ENCODE measurements at regions not wholly inside any gene's neighbourhood (a gene's known extent, or its start where the extent isn't known, plus 50 kb on each side); places are given as distances from the start of the nearest gene placed in this dataset.

DNA sequence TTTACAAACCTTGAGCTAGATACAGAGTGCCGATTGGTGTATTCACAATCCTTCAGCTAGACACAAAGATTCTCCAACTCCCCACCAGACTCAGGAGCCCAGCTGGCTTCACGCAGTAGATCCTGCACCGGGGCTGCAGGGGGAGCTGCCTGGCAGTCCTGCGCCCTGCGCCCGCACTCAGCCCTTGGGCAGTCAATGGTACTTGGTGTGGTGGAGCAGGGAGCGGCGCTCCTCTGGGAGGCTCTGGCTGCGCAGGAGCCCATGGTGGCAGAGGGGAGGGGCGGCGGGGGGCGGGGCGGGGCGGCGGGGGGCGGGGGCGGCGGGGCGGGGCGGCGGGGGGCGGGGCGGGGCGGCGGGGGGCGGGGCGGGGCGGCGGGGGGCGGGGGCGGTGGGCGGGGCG lies 923.4 kb downstream of the SOCS6 start:
- Histone ChIP-seq H3K4me3 (no peak overlapping the region), H3K27ac (no peak overlapping the region), H3K36me3 (no peaks in the 10 kb centered on the region), H3K4me1 (no peaks in the 10 kb centered on the region), H3K27me3 (no peaks in the 10 kb centered on the region), H3K9me3 (no peaks in the 10 kb centered on the region)
- intact Hi-C loops (cut with DNase I): no loop called here
- TF ChIP-seq, protein P1, sequence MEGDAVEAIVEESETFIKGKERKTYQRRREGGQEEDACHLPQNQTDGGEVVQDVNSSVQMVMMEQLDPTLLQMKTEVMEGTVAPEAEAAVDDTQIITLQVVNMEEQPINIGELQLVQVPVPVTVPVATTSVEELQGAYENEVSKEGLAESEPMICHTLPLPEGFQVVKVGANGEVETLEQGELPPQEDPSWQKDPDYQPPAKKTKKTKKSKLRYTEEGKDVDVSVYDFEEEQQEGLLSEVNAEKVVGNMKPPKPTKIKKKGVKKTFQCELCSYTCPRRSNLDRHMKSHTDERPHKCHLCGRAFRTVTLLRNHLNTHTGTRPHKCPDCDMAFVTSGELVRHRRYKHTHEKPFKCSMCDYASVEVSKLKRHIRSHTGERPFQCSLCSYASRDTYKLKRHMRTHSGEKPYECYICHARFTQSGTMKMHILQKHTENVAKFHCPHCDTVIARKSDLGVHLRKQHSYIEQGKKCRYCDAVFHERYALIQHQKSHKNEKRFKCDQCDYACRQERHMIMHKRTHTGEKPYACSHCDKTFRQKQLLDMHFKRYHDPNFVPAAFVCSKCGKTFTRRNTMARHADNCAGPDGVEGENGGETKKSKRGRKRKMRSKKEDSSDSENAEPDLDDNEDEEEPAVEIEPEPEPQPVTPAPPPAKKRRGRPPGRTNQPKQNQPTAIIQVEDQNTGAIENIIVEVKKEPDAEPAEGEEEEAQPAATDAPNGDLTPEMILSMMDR (IDR thresholded peaks at IDR 0.05): no peak
- TF ChIP-seq POLR2AphosphoS5 (IDR thresholded peaks at IDR 0.05; ENCODE audit: insufficient read depth in 1 of 2, low read depth in 1 of 2) (no peak), POLR2A (IDR thresholded peaks at IDR 0.05) (no peak)
- DNase-seq (ENCODE audit: extremely low spot score in 2 of 2): no peak

DNA sequence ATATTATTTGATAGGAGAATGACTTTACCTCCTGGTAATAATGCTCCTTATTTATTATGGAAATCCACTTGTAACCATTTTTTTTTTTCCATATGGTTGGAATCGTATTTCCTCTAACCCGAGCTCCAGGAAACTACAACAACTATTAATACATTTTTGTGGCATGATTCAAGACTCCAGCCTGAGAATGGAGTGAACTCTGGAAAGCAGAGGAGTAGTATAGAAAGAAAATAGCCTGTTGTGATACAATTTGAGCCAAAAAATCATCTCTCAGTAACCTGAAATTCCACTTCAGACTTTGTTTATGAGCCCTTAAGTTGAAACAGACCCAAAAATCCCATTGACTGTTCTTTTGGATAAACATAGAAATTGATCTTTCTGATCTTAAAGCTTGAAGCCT lies 921.1 kb downstream of the SOCS6 start:
- Histone ChIP-seq H3K27me3 (no peaks in the 10 kb centered on the region), H3K4me1 (no peaks in the 10 kb centered on the region), H3K9me3 (no peaks in the 10 kb centered on the region), H3K36me3 (no peaks in the 10 kb centered on the region), H3K27ac (no peak overlapping the region), H3K4me3 (no peak overlapping the region)
- DNase-seq (ENCODE audit: extremely low spot score in 2 of 2): no peak
- intact Hi-C loops (cut with DNase I): no loop called here
- TF ChIP-seq, protein P1 (IDR thresholded peaks at IDR 0.05): no peak
- TF ChIP-seq POLR2AphosphoS5 (IDR thresholded peaks at IDR 0.05; ENCODE audit: insufficient read depth in 1 of 2, low read depth in 1 of 2): no peak
- TF ChIP-seq POLR2A (IDR thresholded peaks at IDR 0.05): no peak

DNA sequence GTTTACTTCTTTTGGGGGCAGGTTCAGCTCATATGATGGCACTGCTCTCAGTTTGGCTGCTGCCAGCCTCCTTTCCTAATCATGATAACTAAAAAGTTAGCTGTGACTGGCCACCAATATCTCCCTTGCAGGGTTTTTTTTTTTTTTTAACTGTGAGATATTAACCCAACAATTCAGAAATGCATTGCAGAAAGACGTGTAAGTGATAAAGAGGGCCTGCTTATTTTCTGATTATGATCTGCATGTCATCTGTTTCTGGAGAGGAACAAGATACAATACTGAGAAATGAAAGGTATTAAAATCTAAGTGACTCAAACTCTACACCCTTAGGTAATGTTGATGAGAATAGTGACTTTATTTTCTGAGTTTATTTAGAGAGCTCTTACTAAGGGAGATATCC lies 905.6 kb downstream of the SOCS6 start:
- H3K4me3 ChIP-seq: no peak overlapping the region
- intact Hi-C loops (cut with DNase I): no loop called here
- H3K36me3 ChIP-seq: no peaks in the 10 kb centered on the region
- no peak for DNase-seq (ENCODE audit: extremely low spot score in 2 of 2)
- H3K27ac ChIP-seq: no peak overlapping the region
- TF ChIP-seq, protein P1 (IDR thresholded peaks at IDR 0.05): no peak
- TF ChIP-seq POLR2A (IDR thresholded peaks at IDR 0.05) (no peak), POLR2AphosphoS5 (IDR thresholded peaks at IDR 0.05; ENCODE audit: insufficient read depth in 1 of 2, low read depth in 1 of 2) (no peak)
- no peaks in the 10 kb centered on the region for H3K27me3 ChIP-seq
- H3K9me3 ChIP-seq: no peaks in the 10 kb centered on the region
- H3K4me1 ChIP-seq: no peaks in the 10 kb centered on the region

GRCh38 chr18:71189581-71189980 lies 900.7 kb downstream of the SOCS6 start:
- Histone ChIP-seq H3K27ac (no peak overlapping the region), H3K4me3 (no peak overlapping the region), H3K9me3 (no peaks in the 10 kb centered on the region), H3K4me1 (no peaks in the 10 kb centered on the region), H3K36me3 (no peaks in the 10 kb centered on the region), H3K27me3 (no peaks in the 10 kb centered on the region)
- no peak for DNase-seq (ENCODE audit: extremely low spot score in 2 of 2)
- intact Hi-C loops (cut with DNase I): no loop called here
- TF ChIP-seq POLR2AphosphoS5 (IDR thresholded peaks at IDR 0.05; ENCODE audit: insufficient read depth in 1 of 2, low read depth in 1 of 2) (no peak), POLR2A (IDR thresholded peaks at IDR 0.05) (no peak)
- TF ChIP-seq, protein P1 (IDR thresholded peaks at IDR 0.05): no peak

DNA sequence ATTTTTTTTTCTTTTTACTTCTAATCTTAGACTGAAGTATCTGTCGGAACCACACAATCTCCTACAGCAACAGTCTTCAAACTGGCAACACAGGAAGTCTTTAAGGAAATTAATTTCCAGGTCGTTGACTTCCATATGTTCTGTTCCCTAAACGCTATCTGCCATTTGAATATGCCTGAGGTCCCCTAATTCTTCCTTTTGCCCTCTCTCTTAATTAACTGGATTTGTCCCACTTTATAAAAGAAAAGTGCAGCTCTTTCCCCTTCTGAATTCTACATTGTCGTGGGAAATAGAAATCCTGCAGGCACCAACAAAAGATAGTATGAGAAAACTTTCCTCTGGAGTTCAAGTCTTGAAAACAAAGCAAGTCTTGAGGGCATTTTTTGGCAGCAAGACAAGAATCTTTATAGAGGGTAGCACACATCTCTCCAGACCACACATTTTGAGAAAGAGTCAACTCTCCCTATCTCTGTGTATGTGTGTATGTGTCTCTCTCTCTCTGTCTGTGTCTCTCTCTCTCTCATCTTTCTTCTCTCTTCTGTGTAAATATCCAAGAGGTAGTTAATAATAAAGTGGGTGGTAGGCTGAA lies 879.8 kb downstream of the SOCS6 start:
- no peak overlapping the region for H3K27ac ChIP-seq
- TF ChIP-seq POLR2AphosphoS5 (IDR thresholded peaks at IDR 0.05; ENCODE audit: insufficient read depth in 1 of 2, low read depth in 1 of 2): no peak
- TF ChIP-seq POLR2A (IDR thresholded peaks at IDR 0.05): no peak
- TF ChIP-seq, protein P1 (IDR thresholded peaks at IDR 0.05): no peak
- no peaks in the 10 kb centered on the region for H3K9me3 ChIP-seq
- no peak overlapping the region for H3K4me3 ChIP-seq
- H3K36me3 ChIP-seq: no peaks in the 10 kb centered on the region
- intact Hi-C loops (cut with DNase I): no loop called here
- DNase-seq (ENCODE audit: extremely low spot score in 2 of 2): no peak
- H3K27me3 ChIP-seq: no peaks in the 10 kb centered on the region
- H3K4me1 ChIP-seq: no peaks in the 10 kb centered on the region
